ENCODE measurements at regions not wholly inside any gene's neighbourhood (a gene's known extent, or its start where the extent isn't known, plus 50 kb on each side); places are given as distances from the start of the nearest gene placed in this dataset.

- no peak for TF ChIP-seq CTCF (IDR thresholded peaks at IDR 0.05; ENCODE audit: poor library complexity)
- no peak for TF ChIP-seq EZH2 (IDR thresholded peaks at IDR 0.05; ENCODE audit: borderline replicate concordance)
Observed at GRCh38 chr11:80066291-80066690, 625.5 kb upstream of the TENM4 start.
